Endothelial cell (in vitro differentiated cells): ENCODE measurements at regions not wholly inside any gene's neighbourhood (a gene's known extent, or its start where the extent isn't known, plus 50 kb on each side); places are given as distances from the start of the nearest gene placed in this dataset.

Source experiments
- DNase-seq: peaks from one replicate; pipeline ENCODE4 v3.0.0; 2021; ENCODE audit warnings: low spot score
- H3K27ac Mint-ChIP-seq: one replicate; pipeline ENCODE4 v1.8.0; 2021; ENCODE audit warnings: mixed read lengths, inconsistent platforms; ENCODE audit not compliant: unreplicated experiment
- H3K27me3 Mint-ChIP-seq: one replicate; pipeline ENCODE4 v1.8.0; 2021; ENCODE audit warnings: mild to moderate bottlenecking, moderate library complexity, mixed read lengths, inconsistent platforms; ENCODE audit not compliant: unreplicated experiment
- H3K36me3 Mint-ChIP-seq: one replicate; pipeline ENCODE4 v1.8.0; 2021; ENCODE audit warnings: mild to moderate bottlenecking, low read depth, mixed read lengths, inconsistent platforms; ENCODE audit not compliant: unreplicated experiment
- H3K4me1 Mint-ChIP-seq: one replicate; pipeline ENCODE4 v1.8.0; 2021; ENCODE audit warnings: mild to moderate bottlenecking, mixed read lengths, inconsistent platforms; ENCODE audit not compliant: unreplicated experiment
- H3K4me3 Mint-ChIP-seq: one replicate; pipeline ENCODE4 v1.8.0; 2021; ENCODE audit warnings: mild to moderate bottlenecking, mixed read lengths, inconsistent platforms; ENCODE audit not compliant: unreplicated experiment
- H3K9me3 Mint-ChIP-seq: one replicate; pipeline ENCODE4 v1.8.0; 2021; ENCODE audit warnings: mixed read lengths, inconsistent platforms; ENCODE audit not compliant: unreplicated experiment
- CTCF ChIP-seq: fragments of 200-600 bp; sonication (generic); IDR thresholded peaks from one replicate; pipeline ENCODE4 v1.5.0; 2021; ENCODE audit warnings: antibody characterized with exemption; ENCODE audit not compliant: unreplicated experiment

GRCh38 chr2:194739217-194739616 lies 917.8 kb upstream of the SLC39A10 start:
- no peak overlapping the region for H3K27ac Mint-ChIP-seq
- H3K9me3 Mint-ChIP-seq = no peaks in the 10 kb centered on the region
- H3K4me3 Mint-ChIP-seq = no peak overlapping the region
- TF ChIP-seq CTCF = no peak
- DNase-seq = no peak
- H3K27me3 Mint-ChIP-seq = no peaks in the 10 kb centered on the region
- H3K4me1 Mint-ChIP-seq = no peaks in the 10 kb centered on the region
- H3K36me3 Mint-ChIP-seq = no peaks in the 10 kb centered on the region

- no peak overlapping the region for H3K27ac Mint-ChIP-seq
- no peak for DNase-seq
- no peaks in the 10 kb centered on the region for H3K9me3 Mint-ChIP-seq
- H3K4me1 Mint-ChIP-seq = no peaks in the 10 kb centered on the region
- no peaks in the 10 kb centered on the region for H3K36me3 Mint-ChIP-seq
- no peak overlapping the region for H3K4me3 Mint-ChIP-seq
- H3K27me3 Mint-ChIP-seq = no peaks in the 10 kb centered on the region
- no peak for TF ChIP-seq CTCF
Measured at GRCh38 chr2:194735837-194736542, 921.0 kb upstream of the SLC39A10 start.

GRCh38 chr2:194730266-194730665 lies 926.8 kb upstream of the SLC39A10 start:
- Mint-ChIP-seq H3K27ac (no peak overlapping the region), H3K4me1 (no peaks in the 10 kb centered on the region), H3K36me3 (no peaks in the 10 kb centered on the region), H3K9me3 (no peaks in the 10 kb centered on the region), H3K27me3 (no peaks in the 10 kb centered on the region), H3K4me3 (no peak overlapping the region)
- TF ChIP-seq CTCF = no peak
- no peak for DNase-seq

- TF ChIP-seq CTCF = no peak
Measured at GRCh38 chr2:194725169-194725568, 931.9 kb upstream of the SLC39A10 start.

GRCh38 chr2:194723446-194723845 lies 933.6 kb upstream of the SLC39A10 start:
- Mint-ChIP-seq H3K27me3 (no peaks in the 10 kb centered on the region), H3K9me3 (no peaks in the 10 kb centered on the region), H3K4me3 (no peak overlapping the region), H3K27ac (no peak overlapping the region), H3K4me1 (no peaks in the 10 kb centered on the region), H3K36me3 (no peaks in the 10 kb centered on the region)
- DNase-seq = no peak
- no peak for TF ChIP-seq CTCF

More at GRCh38 chr2:194725169-194725568, 931.9 kb upstream of the SLC39A10 start:
- DNase-seq = no peak
- Mint-ChIP-seq H3K9me3 (no peaks in the 10 kb centered on the region), H3K27me3 (no peaks in the 10 kb centered on the region), H3K36me3 (no peaks in the 10 kb centered on the region), H3K4me1 (no peaks in the 10 kb centered on the region), H3K4me3 (no peak overlapping the region), H3K27ac (no peak overlapping the region)
